ENCODE measurements at regions not wholly inside any gene's neighbourhood (a gene's known extent, or its start where the extent isn't known, plus 50 kb on each side); places are given as distances from the start of the nearest gene placed in this dataset.

DNA sequence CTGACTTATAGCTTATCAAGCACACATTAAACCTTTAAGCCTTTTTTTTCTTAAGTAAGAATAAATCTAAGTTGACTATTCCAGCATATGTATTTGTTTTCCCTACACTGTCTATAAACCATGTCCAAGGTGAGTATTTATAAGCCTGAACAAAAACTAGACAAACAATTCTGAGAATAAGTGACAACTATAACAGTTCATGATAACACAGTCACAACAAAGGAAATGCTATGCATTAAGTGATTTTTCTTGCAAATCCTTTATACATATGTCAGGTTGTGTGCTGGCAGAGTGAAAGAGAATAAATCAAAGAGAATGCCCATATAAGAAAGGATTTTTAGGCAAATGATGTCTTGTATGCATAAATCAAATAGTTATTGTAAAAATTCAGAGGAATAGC, 408.8 kb upstream of the KIF2A start:
- DNase-seq (ENCODE audit: low read depth, low spot score): no peak
- Histone ChIP-seq H3K4me1 (ENCODE audit: control insufficient read depth, extremely low read depth, insufficient read depth, low read length) (no peaks in the 10 kb centered on the region), H3K36me3 (ENCODE audit: control insufficient read depth in 2 of 2, extremely low read depth in 1 of 2, insufficient read depth in 2 of 2, low read length in 2 of 2) (no peaks in the 10 kb centered on the region), H3K4me2 (ENCODE audit: insufficient read depth, low read length) (no peak overlapping the region), H2AFZ (ENCODE audit: low read depth, low read length) (no peak overlapping the region), H3K4me3 (replicated peaks in 1 of 3; ENCODE audit: insufficient read depth in 1 of 3, low read depth in 1 of 3, low read length in 3 of 3) (no peak overlapping the region), H4K20me1 (replicated peaks; ENCODE audit: control insufficient read depth, extremely low read depth, insufficient read depth, low read length) (no peaks in the 10 kb centered on the region), H3K27ac (ENCODE audit: insufficient read depth, low read depth, low read length) (no peak overlapping the region), H3K9me3 (replicated peaks; ENCODE audit: control insufficient read depth, insufficient read depth, low read length) (no peaks in the 10 kb centered on the region), H3K9ac (replicated peaks; ENCODE audit: extremely low read depth, insufficient read depth, low read length) (no peak overlapping the region), H3K9me1 (replicated peaks; ENCODE audit: control insufficient read depth, extremely low read depth, insufficient read depth, low read length) (no peaks in the 10 kb centered on the region), H3K27me3 (ENCODE audit: control insufficient read depth in 2 of 2, insufficient read depth in 2 of 2, low read length in 2 of 2) (no peaks in the 10 kb centered on the region), H3K79me2 (ENCODE audit: control insufficient read depth, insufficient read depth, low read length) (no peaks in the 10 kb centered on the region)
- dilution Hi-C loops (cut with MboI; ENCODE audit: extremely low pct_ligation_motif_present, low sequenced_read_pairs): no loop called here
- CTCF ChIA-PET: no interaction called here
- no TSS peak for BruUV-seq (replicated peaks)
- POLR2A ChIA-PET: no interaction called here
- TF ChIP-seq, protein P1, sequence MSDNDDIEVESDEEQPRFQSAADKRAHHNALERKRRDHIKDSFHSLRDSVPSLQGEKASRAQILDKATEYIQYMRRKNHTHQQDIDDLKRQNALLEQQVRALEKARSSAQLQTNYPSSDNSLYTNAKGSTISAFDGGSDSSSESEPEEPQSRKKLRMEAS (IDR thresholded peaks at IDR 0.05; ENCODE audit: insufficient read depth, insufficient read length): no peak
- TF ChIP-seq FOS (IDR thresholded peaks at IDR 0.05; ENCODE audit: borderline replicate concordance, insufficient read depth, low read length): no peak
- no peak for TF ChIP-seq MYC (IDR thresholded peaks at IDR 0.05; ENCODE audit: low read depth, low read length)
- no peak for TF ChIP-seq JUN (IDR thresholded peaks at IDR 0.05; ENCODE audit: borderline replicate concordance, insufficient read depth, insufficient read length, low read depth)
- no peak for TF ChIP-seq GATA2 (IDR thresholded peaks at IDR 0.05; ENCODE audit: insufficient read depth, insufficient read length, low read depth, low read length)
- FAIRE-seq: no peak
- intact Hi-C loops (cut with micrococcal nuclease): no loop called here

- Histone ChIP-seq H3K4me3 (replicated peaks in 1 of 3; ENCODE audit: insufficient read depth in 1 of 3, low read depth in 1 of 3, low read length in 3 of 3) (no peak overlapping the region), H3K4me2 (ENCODE audit: insufficient read depth, low read length) (no peak overlapping the region), H3K9me3 (replicated peaks; ENCODE audit: control insufficient read depth, insufficient read depth, low read length) (no peaks in the 10 kb centered on the region), H3K79me2 (ENCODE audit: control insufficient read depth, insufficient read depth, low read length) (no peaks in the 10 kb centered on the region), H3K36me3 (ENCODE audit: control insufficient read depth in 2 of 2, extremely low read depth in 1 of 2, insufficient read depth in 2 of 2, low read length in 2 of 2) (no peaks in the 10 kb centered on the region), H3K9me1 (replicated peaks; ENCODE audit: control insufficient read depth, extremely low read depth, insufficient read depth, low read length) (no peaks in the 10 kb centered on the region), H3K27me3 (ENCODE audit: control insufficient read depth in 2 of 2, insufficient read depth in 2 of 2, low read length in 2 of 2) (no peaks in the 10 kb centered on the region), H3K4me1 (ENCODE audit: control insufficient read depth, extremely low read depth, insufficient read depth, low read length) (no peaks in the 10 kb centered on the region), H3K9ac (replicated peaks; ENCODE audit: extremely low read depth, insufficient read depth, low read length) (no peak overlapping the region), H4K20me1 (replicated peaks; ENCODE audit: control insufficient read depth, extremely low read depth, insufficient read depth, low read length) (no peaks in the 10 kb centered on the region), H3K27ac (ENCODE audit: insufficient read depth, low read depth, low read length) (no peak overlapping the region), H2AFZ (ENCODE audit: low read depth, low read length) (no peak overlapping the region)
- TF ChIP-seq POLR2A (IDR thresholded peaks at IDR 0.05; ENCODE audit: low read depth, low read length) (no peak), MYC (IDR thresholded peaks at IDR 0.05; ENCODE audit: low read depth, low read length) (no peak), POLR2AphosphoS5 (IDR thresholded peaks at IDR 0.05; ENCODE audit: insufficient read depth, low read depth, low read length) (no peak), JUN (IDR thresholded peaks at IDR 0.05; ENCODE audit: borderline replicate concordance, insufficient read depth, insufficient read length, low read depth) (no peak), GATA2 (IDR thresholded peaks at IDR 0.05; ENCODE audit: insufficient read depth, insufficient read length, low read depth, low read length) (no peak), EZH2 (IDR thresholded peaks at IDR 0.05; ENCODE audit: borderline replicate concordance, low read depth, low read length, severe bottlenecking) (no peak), FOS (IDR thresholded peaks at IDR 0.05; ENCODE audit: borderline replicate concordance, insufficient read depth, low read length) (no peak)
- TF ChIP-seq, protein P1 (IDR thresholded peaks at IDR 0.05; ENCODE audit: insufficient read depth, insufficient read length): no peak
- TF ChIP-seq, protein P2, sequence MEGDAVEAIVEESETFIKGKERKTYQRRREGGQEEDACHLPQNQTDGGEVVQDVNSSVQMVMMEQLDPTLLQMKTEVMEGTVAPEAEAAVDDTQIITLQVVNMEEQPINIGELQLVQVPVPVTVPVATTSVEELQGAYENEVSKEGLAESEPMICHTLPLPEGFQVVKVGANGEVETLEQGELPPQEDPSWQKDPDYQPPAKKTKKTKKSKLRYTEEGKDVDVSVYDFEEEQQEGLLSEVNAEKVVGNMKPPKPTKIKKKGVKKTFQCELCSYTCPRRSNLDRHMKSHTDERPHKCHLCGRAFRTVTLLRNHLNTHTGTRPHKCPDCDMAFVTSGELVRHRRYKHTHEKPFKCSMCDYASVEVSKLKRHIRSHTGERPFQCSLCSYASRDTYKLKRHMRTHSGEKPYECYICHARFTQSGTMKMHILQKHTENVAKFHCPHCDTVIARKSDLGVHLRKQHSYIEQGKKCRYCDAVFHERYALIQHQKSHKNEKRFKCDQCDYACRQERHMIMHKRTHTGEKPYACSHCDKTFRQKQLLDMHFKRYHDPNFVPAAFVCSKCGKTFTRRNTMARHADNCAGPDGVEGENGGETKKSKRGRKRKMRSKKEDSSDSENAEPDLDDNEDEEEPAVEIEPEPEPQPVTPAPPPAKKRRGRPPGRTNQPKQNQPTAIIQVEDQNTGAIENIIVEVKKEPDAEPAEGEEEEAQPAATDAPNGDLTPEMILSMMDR (IDR thresholded peaks at IDR 0.05; ENCODE audit: extremely low read depth in 1 of 2, insufficient read depth in 1 of 2, low read depth in 1 of 2, low read length in 2 of 2): no peak
- intact Hi-C loops (cut with micrococcal nuclease): no loop called here
- CTCF ChIA-PET: no interaction called here
- no TSS peak for BruUV-seq (replicated peaks)
- dilution Hi-C loops (cut with MboI; ENCODE audit: extremely low pct_ligation_motif_present, low sequenced_read_pairs): no loop called here
- DNase-seq (ENCODE audit: low read depth, low spot score) (no peak), FAIRE-seq (no peak)
- POLR2A ChIA-PET: no interaction called here
Observed at GRCh38 chr5:61901997-61902396, 404.0 kb upstream of the KIF2A start.
